Parathyroid adenoma (tissue), 2 donors: ENCODE measurements at regions not wholly inside any gene's neighbourhood (a gene's known extent, or its start where the extent isn't known, plus 50 kb on each side); places are given as distances from the start of the nearest gene placed in this dataset.

Source experiments
- H2AFZ ChIP-seq: fragments of 300-600 bp; sonication (generic); one replicate; pipeline ENCODE4 v1.7.0; 2017; ENCODE audit warnings: antibody characterized with exemption, mild to moderate bottlenecking
- H3K27ac ChIP-seq: fragments of 300-600 bp; sonication (generic); one replicate; pipeline ENCODE4 v1.7.0; 2017
- H3K27me3 ChIP-seq: fragments of 300-600 bp; sonication (generic); one replicate; pipeline ENCODE4 v1.7.0; 2017; ENCODE audit warnings: low read length; ENCODE audit not compliant: control insufficient read depth, insufficient read depth
- H3K36me3 ChIP-seq: fragments of 300-600 bp; sonication (generic); one replicate; pipeline ENCODE4 v1.7.0; 2017; ENCODE audit warnings: low read length; ENCODE audit not compliant: control insufficient read depth, insufficient read depth
- H3K4me1 ChIP-seq: fragments of 300-600 bp; sonication (generic); one replicate; pipeline ENCODE4 v1.7.0; 2017; ENCODE audit warnings: control low read depth
- H3K4me2 ChIP-seq: fragments of 300-600 bp; sonication (generic); one replicate; pipeline ENCODE4 v1.7.0; 2017; ENCODE audit warnings: low read length
- H3K4me3 ChIP-seq: fragments of 300-600 bp; sonication (generic); one replicate; pipeline ENCODE4 v1.7.0; 2017; ENCODE audit warnings: low read depth, low read length
- H3K79me2 ChIP-seq: fragments of 300-600 bp; sonication (generic); one replicate; pipeline ENCODE4 v1.7.0; 2017; ENCODE audit warnings: control low read depth
- H3K9ac ChIP-seq: fragments of 300-600 bp; sonication (generic); one replicate; pipeline ENCODE4 v1.7.0; 2017; ENCODE audit warnings: mild to moderate bottlenecking
- H3K9me3 ChIP-seq: fragments of 300-600 bp; sonication (generic); one replicate; pipeline ENCODE4 v1.7.0; 2017; ENCODE audit warnings: low read length; ENCODE audit not compliant: control insufficient read depth
- TF ChIP-seq, protein P1 (sequence below): fragments of 300-600 bp; sonication (generic); IDR thresholded peaks from one replicate; pipeline ENCODE4 v1.7.0; 2017; ENCODE audit warnings: antibody characterized with exemption, mild to moderate bottlenecking
- donor health status: primary hyperparathyroidism.

DNA sequence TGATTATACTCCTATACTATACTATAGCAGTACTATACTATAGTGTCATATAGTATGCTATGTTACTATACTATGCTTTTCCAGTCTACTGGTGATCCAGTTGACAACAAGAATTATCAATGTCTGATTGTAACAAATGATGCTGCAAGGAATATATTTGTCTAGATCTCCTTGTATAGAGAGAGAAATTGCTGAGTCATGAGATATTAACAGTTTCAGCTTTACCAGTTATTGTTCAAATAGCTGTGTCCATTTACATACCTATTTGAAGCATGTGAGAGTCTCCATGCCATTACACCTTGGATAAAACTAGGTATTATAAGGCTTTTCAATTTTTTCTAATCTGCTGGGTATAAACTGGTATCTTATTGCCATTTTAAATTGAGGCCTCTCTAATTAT lies 136.4 kb upstream of the SKOR2 start:
- Histone ChIP-seq H2AFZ (no peak overlapping the region), H3K9ac (no peak overlapping the region), H3K36me3 (no peaks in the 10 kb centered on the region), H3K79me2 (no peaks in the 10 kb centered on the region), H3K4me2 (no peak overlapping the region), H3K4me1 (no peaks in the 10 kb centered on the region), H3K4me3 (no peak overlapping the region), H3K27me3 (no peaks in the 10 kb centered on the region), H3K9me3 (no peaks in the 10 kb centered on the region), H3K27ac (no peak overlapping the region)
- TF ChIP-seq, protein P1, sequence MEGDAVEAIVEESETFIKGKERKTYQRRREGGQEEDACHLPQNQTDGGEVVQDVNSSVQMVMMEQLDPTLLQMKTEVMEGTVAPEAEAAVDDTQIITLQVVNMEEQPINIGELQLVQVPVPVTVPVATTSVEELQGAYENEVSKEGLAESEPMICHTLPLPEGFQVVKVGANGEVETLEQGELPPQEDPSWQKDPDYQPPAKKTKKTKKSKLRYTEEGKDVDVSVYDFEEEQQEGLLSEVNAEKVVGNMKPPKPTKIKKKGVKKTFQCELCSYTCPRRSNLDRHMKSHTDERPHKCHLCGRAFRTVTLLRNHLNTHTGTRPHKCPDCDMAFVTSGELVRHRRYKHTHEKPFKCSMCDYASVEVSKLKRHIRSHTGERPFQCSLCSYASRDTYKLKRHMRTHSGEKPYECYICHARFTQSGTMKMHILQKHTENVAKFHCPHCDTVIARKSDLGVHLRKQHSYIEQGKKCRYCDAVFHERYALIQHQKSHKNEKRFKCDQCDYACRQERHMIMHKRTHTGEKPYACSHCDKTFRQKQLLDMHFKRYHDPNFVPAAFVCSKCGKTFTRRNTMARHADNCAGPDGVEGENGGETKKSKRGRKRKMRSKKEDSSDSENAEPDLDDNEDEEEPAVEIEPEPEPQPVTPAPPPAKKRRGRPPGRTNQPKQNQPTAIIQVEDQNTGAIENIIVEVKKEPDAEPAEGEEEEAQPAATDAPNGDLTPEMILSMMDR: no peak

DNA sequence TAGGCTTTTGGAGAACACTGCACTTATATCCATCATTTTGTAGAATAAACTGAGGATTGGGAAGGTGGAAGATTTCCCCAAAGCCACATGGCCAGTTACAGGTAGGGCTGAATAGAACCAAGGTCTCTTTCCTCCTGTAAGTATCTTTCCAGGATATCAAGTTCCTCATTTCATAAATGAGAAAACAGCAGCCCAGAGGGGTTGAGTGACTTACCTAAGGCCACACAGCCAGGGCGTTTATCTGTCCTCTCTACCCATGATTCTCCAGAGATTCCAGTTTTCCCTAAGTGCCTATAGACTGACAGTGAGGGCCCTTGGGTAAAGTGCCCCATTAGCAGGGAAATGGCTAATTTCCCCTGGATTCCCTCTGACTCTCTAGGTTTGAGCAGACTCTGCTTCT lies 132.3 kb upstream of the SKOR2 start:
- Histone ChIP-seq H3K4me1 (no peaks in the 10 kb centered on the region), H3K27ac (no peak overlapping the region), H3K9me3 (no peaks in the 10 kb centered on the region), H3K36me3 (no peaks in the 10 kb centered on the region), H2AFZ (no peak overlapping the region), H3K79me2 (no peaks in the 10 kb centered on the region), H3K27me3 (no peaks in the 10 kb centered on the region), H3K4me3 (no peak overlapping the region), H3K4me2 (no peak overlapping the region), H3K9ac (no peak overlapping the region)
- TF ChIP-seq, protein P1: no peak

DNA sequence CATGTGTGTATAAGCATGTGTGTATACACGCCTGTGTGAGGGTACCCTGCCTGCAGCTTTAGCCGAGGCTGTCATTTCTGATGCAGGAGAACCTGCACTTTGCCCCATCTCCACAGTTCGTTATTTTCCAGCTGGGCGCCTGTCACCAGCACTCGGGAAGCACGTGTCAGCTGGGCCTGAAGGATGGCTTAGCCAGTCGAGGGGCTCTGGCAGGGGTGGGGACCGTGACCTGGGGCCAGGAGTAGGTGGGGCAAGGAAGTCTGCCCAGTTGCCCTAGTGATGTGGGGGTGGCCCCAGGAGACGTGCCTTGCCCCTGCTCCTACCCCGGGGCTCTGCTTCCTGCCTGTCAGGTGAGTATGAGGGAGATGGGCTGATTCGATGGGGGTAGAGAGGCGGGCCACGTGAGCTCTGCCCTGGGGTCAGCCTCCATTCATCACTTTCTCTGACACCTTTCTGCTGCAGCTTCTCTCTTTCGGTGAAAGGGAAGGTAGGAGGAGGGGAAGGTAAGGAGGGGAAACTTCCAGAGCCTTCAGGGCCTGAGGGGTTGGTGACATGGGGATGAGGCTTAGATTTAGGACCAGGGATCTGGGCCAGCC lies 130.6 kb upstream of the SKOR2 start:
- no peak overlapping the region for H3K4me3 ChIP-seq
- no peak overlapping the region for H3K4me2 ChIP-seq
- no peak overlapping the region for H3K9ac ChIP-seq
- no peak overlapping the region for H2AFZ ChIP-seq
- H3K27ac ChIP-seq: no peak overlapping the region
- no peaks in the 10 kb centered on the region for H3K9me3 ChIP-seq
- TF ChIP-seq, protein P1: no peak
- H3K36me3 ChIP-seq: no peaks in the 10 kb centered on the region
- H3K4me1 ChIP-seq: no peaks in the 10 kb centered on the region
- H3K79me2 ChIP-seq: no peaks in the 10 kb centered on the region
- no peaks in the 10 kb centered on the region for H3K27me3 ChIP-seq

DNA sequence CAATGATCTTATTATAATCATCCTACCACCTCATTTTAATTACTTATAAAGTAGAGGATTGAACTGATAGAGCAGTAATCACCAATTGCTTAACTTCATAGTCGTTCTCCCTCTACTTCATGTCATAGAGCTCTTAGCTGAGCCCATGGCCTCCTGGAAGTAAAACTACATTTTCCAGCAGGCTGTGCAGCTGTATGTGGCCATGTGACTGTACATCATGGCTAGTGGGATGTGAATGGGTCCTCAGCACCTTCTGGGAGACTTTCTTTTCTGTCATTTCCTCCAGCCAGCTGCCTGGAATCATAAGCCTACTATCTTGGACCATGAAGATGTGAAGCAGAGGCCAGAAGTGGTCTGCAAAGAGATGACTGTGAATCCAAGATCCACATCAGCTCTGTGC lies 128.7 kb upstream of the SKOR2 start:
- Histone ChIP-seq H3K4me1 (no peaks in the 10 kb centered on the region), H3K9ac (no peak overlapping the region), H3K4me3 (no peak overlapping the region), H3K79me2 (no peaks in the 10 kb centered on the region), H3K4me2 (no peak overlapping the region), H3K27me3 (no peaks in the 10 kb centered on the region), H2AFZ (no peak overlapping the region), H3K9me3 (no peaks in the 10 kb centered on the region), H3K27ac (no peak overlapping the region), H3K36me3 (no peaks in the 10 kb centered on the region)
- TF ChIP-seq, protein P1: no peak

DNA sequence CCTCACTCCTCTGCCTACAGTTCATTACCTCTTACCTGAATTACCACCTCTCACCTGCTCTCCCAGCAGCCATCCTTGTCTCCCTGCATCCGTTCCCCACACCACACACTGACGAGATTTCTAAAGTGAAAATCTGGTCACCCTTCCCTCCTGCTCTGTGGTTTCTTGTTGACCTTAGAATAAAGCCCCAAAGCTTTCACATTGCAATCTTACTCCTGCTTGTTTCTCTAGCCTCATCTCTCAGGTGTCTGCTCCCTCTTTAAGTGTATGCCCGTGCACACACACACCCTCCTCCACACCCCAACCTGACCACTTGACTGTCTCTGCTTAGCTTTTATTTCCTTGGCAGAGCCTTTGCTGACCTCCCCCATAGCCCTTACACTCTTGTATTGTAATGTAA lies 122.0 kb upstream of the SKOR2 start:
- no peaks in the 10 kb centered on the region for H3K27me3 ChIP-seq

More for the DNA sequence above, 122.0 kb upstream of the SKOR2 start:
- no peak overlapping the region for H2AFZ ChIP-seq
- no peaks in the 10 kb centered on the region for H3K36me3 ChIP-seq
- no peaks in the 10 kb centered on the region for H3K4me1 ChIP-seq
- no peaks in the 10 kb centered on the region for H3K79me2 ChIP-seq
- no peak overlapping the region for H3K4me3 ChIP-seq
- H3K9me3 ChIP-seq: no peaks in the 10 kb centered on the region
- no peak overlapping the region for H3K4me2 ChIP-seq
- TF ChIP-seq, protein P1: no peak
- H3K27ac ChIP-seq: no peak overlapping the region
- no peak overlapping the region for H3K9ac ChIP-seq
